ENCODE measurements at regions not wholly inside any gene's neighbourhood (a gene's known extent, or its start where the extent isn't known, plus 50 kb on each side); places are given as distances from the start of the nearest gene placed in this dataset.

DNA sequence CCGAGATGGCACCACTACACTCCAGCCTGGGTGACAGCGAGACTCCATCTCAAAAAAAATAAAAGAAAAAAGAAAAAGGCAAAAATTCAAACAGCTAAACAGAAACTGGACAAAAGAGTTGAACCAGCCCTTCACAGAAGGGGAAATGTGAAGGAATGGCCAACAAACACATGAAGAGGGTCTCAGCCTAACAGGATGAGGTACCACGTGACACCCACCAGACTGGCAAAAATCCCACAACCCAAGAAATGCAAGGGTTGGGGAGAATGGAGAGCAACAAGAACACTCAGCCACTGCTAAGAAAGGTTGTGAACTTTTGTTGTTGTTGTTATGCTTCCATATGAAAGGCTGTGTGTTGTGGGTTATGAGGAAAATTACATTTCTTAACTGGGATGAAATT, 357.7 kb downstream of the PREX1 start:
- no peaks in the 10 kb centered on the region for H3K36me3 ChIP-seq
- intact Hi-C loops (cut with micrococcal nuclease), result no loop called here
- peaks cover 75% of the 10 kb centered on the region for H3K27me3 ChIP-seq (ENCODE audit: low read depth)
- no peaks in the 10 kb centered on the region for H3K9me3 ChIP-seq (replicated peaks)
- DNase-seq, result no peak
- H3K4me1 ChIP-seq, result no peaks in the 10 kb centered on the region
- TF ChIP-seq, protein P1, sequence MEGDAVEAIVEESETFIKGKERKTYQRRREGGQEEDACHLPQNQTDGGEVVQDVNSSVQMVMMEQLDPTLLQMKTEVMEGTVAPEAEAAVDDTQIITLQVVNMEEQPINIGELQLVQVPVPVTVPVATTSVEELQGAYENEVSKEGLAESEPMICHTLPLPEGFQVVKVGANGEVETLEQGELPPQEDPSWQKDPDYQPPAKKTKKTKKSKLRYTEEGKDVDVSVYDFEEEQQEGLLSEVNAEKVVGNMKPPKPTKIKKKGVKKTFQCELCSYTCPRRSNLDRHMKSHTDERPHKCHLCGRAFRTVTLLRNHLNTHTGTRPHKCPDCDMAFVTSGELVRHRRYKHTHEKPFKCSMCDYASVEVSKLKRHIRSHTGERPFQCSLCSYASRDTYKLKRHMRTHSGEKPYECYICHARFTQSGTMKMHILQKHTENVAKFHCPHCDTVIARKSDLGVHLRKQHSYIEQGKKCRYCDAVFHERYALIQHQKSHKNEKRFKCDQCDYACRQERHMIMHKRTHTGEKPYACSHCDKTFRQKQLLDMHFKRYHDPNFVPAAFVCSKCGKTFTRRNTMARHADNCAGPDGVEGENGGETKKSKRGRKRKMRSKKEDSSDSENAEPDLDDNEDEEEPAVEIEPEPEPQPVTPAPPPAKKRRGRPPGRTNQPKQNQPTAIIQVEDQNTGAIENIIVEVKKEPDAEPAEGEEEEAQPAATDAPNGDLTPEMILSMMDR (IDR thresholded peaks at IDR 0.05; ENCODE audit: borderline replicate concordance), result no peak
- no peak overlapping the region for H3K27ac ChIP-seq (replicated peaks)
- H3K4me3 ChIP-seq, result no peak overlapping the region

DNA sequence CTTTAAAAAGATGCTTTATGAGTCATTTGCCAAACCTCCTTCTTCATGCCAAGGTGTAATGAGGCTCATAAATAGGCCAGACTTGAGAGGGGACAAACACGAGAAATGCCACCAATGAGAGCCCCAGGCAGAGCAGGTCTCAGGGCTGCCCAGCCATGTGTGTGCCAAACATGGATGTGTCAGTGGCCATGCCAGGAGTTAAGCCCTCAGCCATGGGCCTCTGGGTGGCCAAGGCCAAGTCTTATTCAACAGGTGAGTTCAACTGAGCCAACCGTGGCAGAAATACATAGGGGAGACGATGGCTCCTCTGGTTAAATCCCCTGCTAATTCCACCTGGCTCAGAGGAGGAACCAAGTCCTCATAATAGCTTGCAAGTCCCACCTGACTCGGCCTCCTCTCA, 358.8 kb downstream of the PREX1 start:
- no peak overlapping the region for H3K4me3 ChIP-seq
- intact Hi-C loops (cut with micrococcal nuclease), result no loop called here
- TF ChIP-seq, protein P1 (IDR thresholded peaks at IDR 0.05; ENCODE audit: borderline replicate concordance), result no peak
- H3K9me3 ChIP-seq (replicated peaks), result no peaks in the 10 kb centered on the region
- H3K27me3 ChIP-seq (ENCODE audit: low read depth), result peaks cover 64% of the 10 kb centered on the region
- DNase-seq, result no peak
- H3K36me3 ChIP-seq, result no peaks in the 10 kb centered on the region
- peaks cover 1% of the 10 kb centered on the region for H3K4me1 ChIP-seq
- no peak overlapping the region for H3K27ac ChIP-seq (replicated peaks)

DNA sequence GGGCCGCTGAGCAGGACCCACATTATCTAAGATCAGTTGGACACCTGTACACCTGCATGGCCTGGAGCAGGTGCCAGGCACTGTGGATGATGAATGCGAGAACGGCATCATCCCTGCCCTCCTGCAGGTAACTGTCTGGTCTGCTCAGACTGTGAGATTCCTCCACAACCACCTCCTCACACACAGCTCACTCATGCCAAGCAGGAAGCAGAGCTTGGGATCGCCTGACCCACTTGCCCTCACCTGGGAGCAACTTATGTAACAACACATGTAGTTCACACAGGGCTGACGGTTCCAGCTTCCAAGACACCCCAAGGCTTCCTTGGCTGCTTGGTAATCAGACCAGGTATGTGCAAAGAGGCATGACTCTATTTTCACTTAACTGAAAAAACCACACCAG, 359.2 kb downstream of the PREX1 start:
- no peak for DNase-seq
- TF ChIP-seq, protein P1 (IDR thresholded peaks at IDR 0.05; ENCODE audit: borderline replicate concordance), result no peak
- Histone ChIP-seq H3K4me1 (peaks cover 6% of the 10 kb centered on the region), H3K9me3 (replicated peaks) (no peaks in the 10 kb centered on the region), H3K36me3 (no peaks in the 10 kb centered on the region), H3K4me3 (no peak overlapping the region), H3K27ac (replicated peaks) (no peak overlapping the region), H3K27me3 (ENCODE audit: low read depth) (peaks cover 59% of the 10 kb centered on the region)
- intact Hi-C loops (cut with micrococcal nuclease), result no loop called here

DNA sequence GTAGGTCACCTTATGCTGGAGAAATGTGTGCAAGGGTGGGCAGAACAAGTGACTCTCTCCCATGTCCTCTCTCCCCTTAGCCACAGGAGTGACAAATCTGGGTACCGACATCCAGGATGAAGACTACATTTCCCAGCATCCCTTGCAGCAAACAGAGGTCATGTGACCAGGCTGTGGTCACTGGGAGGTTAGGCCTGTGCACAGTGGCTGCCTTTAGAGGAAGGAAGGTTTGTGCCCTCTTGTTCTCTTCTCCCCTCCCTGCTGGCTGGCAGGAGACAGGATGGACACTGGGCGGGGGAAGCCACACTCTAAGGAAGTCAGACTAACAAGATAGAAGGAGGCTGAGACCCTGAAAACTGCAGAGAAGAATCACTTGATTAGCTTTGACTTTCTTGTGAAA, 360.2 kb downstream of the PREX1 start:
- no peak for DNase-seq
- intact Hi-C loops (cut with micrococcal nuclease), result no loop called here
- TF ChIP-seq, protein P1 (IDR thresholded peaks at IDR 0.05; ENCODE audit: borderline replicate concordance), result no peak

DNA sequence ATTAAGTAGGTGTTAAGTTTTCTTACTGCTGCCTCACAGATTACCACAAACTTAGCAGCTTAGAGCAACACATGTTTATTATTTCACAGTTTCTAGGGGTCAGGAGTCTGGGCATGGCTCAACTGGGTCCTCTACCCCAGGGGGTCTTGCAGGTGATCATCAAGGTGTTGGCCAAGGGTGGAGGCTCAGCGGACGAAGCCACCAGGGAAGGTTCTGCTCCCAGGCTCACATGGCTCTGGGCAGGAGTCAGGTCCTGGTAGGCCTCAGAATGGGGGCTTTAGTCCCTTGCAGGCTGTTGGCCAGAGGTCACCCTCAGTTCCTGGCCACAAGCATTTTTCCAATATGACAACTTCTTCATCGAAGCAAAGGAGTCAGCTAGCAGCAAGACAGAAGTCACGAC, 362.5 kb downstream of the PREX1 start:
- TF ChIP-seq, protein P1 (IDR thresholded peaks at IDR 0.05; ENCODE audit: borderline replicate concordance), result no peak
- Histone ChIP-seq H3K4me1 (peaks cover 6% of the 10 kb centered on the region), H3K9me3 (replicated peaks) (no peaks in the 10 kb centered on the region), H3K27me3 (ENCODE audit: low read depth) (peaks cover 28% of the 10 kb centered on the region), H3K4me3 (no peak overlapping the region), H3K27ac (replicated peaks) (no peak overlapping the region), H3K36me3 (no peaks in the 10 kb centered on the region)
- no peak for DNase-seq
- intact Hi-C loops (cut with micrococcal nuclease), result no loop called here

More for the DNA sequence above, 360.2 kb downstream of the PREX1 start:
- H3K4me3 ChIP-seq, result no peak overlapping the region
- no peaks in the 10 kb centered on the region for H3K36me3 ChIP-seq
- H3K9me3 ChIP-seq (replicated peaks), result no peaks in the 10 kb centered on the region
- peaks cover 50% of the 10 kb centered on the region for H3K27me3 ChIP-seq (ENCODE audit: low read depth)
- peaks cover 6% of the 10 kb centered on the region for H3K4me1 ChIP-seq
- no peak overlapping the region for H3K27ac ChIP-seq (replicated peaks)

DNA sequence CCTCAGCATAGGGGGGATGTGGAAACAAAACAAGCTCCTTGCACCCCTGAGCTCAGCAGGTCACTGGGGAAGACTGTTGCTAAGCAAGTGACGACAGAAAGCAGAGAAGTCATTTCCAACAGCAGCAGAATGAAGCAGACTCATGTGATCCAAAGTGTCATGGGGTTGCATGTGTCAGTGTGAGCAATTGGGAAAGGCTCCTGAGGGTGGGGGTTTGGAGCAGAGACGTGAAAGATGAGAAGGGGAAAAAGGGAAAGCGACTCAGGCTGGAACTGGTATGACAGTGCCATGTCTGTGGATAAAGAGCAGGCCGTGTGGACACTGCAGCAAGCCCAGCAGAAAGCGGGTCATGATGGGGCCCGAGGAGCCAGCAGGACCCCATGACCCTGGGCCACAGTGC, 363.9 kb downstream of the PREX1 start:
- no peak overlapping the region for H3K4me3 ChIP-seq
- DNase-seq, result no peak
- H3K27ac ChIP-seq (replicated peaks), result no peak overlapping the region
- no peaks in the 10 kb centered on the region for H3K36me3 ChIP-seq
- H3K9me3 ChIP-seq (replicated peaks), result no peaks in the 10 kb centered on the region
- intact Hi-C loops (cut with micrococcal nuclease), result no loop called here
- peaks cover 21% of the 10 kb centered on the region for H3K27me3 ChIP-seq (ENCODE audit: low read depth)
- TF ChIP-seq, protein P1 (IDR thresholded peaks at IDR 0.05; ENCODE audit: borderline replicate concordance), result no peak
- peaks cover 6% of the 10 kb centered on the region for H3K4me1 ChIP-seq
